ENCODE measurements at regions not wholly inside any gene's neighbourhood (a gene's known extent, or its start where the extent isn't known, plus 50 kb on each side); places are given as distances from the start of the nearest gene placed in this dataset.

GRCh38 chr16:7218936-7219335 is 113.7 kb upstream of the RBFOX1 start:
- intact Hi-C loops (cut with DNase I; ENCODE audit: low total_unique reads): no loop called here
- no peaks in the 10 kb centered on the region for H3K36me3 ChIP-seq (ENCODE audit: low read depth, missing control alignments)
- H3K9me3 ChIP-seq: no peaks in the 10 kb centered on the region
- no peaks in the 10 kb centered on the region for H3K27me3 ChIP-seq
- H3K4me1 ChIP-seq: no peaks in the 10 kb centered on the region
- WGBS, 2 donors: 58 to 59% methylated on average over 4 of the region's 4 CpGs
- no peak overlapping the region for H3K27ac ChIP-seq
- DNase-seq: no peak
- TF ChIP-seq POLR2A (IDR thresholded peaks at IDR 0.05) (no peak), CTCF (IDR thresholded peaks at IDR 0.05) (no peak)
- no peak overlapping the region for H3K4me3 ChIP-seq

- no peak for TF ChIP-seq POLR2A (IDR thresholded peaks at IDR 0.05)
- TF ChIP-seq CTCF (IDR thresholded peaks at IDR 0.05): no peak
- 62 to 83% methylated on average over 11 to 14 of the region's 14 CpGs for WGBS, 2 donors
- Histone ChIP-seq H3K4me3 (no peak overlapping the region), H3K27me3 (no peaks in the 10 kb centered on the region), H3K9me3 (no peaks in the 10 kb centered on the region), H3K4me1 (no peaks in the 10 kb centered on the region), H3K36me3 (ENCODE audit: low read depth, missing control alignments) (no peaks in the 10 kb centered on the region), H3K27ac (no peak overlapping the region)
- DNase-seq: no peak
- intact Hi-C loops (cut with DNase I; ENCODE audit: low total_unique reads): no loop called here
Observed at GRCh38 chr16:7217797-7218196, 114.8 kb upstream of the RBFOX1 start.

GRCh38 chr16:7216719-7217118 is 115.9 kb upstream of the RBFOX1 start:
- Histone ChIP-seq H3K36me3 (ENCODE audit: low read depth, missing control alignments) (no peaks in the 10 kb centered on the region), H3K4me3 (no peak overlapping the region), H3K4me1 (no peaks in the 10 kb centered on the region), H3K27me3 (no peaks in the 10 kb centered on the region), H3K9me3 (no peaks in the 10 kb centered on the region), H3K27ac (no peak overlapping the region)
- intact Hi-C loops (cut with DNase I; ENCODE audit: low total_unique reads): no loop called here
- no peak for DNase-seq
- TF ChIP-seq CTCF (IDR thresholded peaks at IDR 0.05): no peak
- no peak for TF ChIP-seq POLR2A (IDR thresholded peaks at IDR 0.05)

- no peak for DNase-seq
- TF ChIP-seq CTCF (IDR thresholded peaks at IDR 0.05): no peak
- TF ChIP-seq POLR2A (IDR thresholded peaks at IDR 0.05): no peak
- Histone ChIP-seq H3K27ac (no peak overlapping the region), H3K4me3 (no peak overlapping the region), H3K9me3 (no peaks in the 10 kb centered on the region), H3K4me1 (no peaks in the 10 kb centered on the region), H3K36me3 (ENCODE audit: low read depth, missing control alignments) (no peaks in the 10 kb centered on the region), H3K27me3 (no peaks in the 10 kb centered on the region)
- intact Hi-C loops (cut with DNase I; ENCODE audit: low total_unique reads): no loop called here
- 77 to 80% methylated on average over 9 of the region's 9 CpGs for WGBS, 2 donors
Observed at GRCh38 chr16:7211781-7212180, 120.9 kb upstream of the RBFOX1 start.

GRCh38 chr16:7209598-7209997 is 123.0 kb upstream of the RBFOX1 start:
- H3K9me3 ChIP-seq: no peaks in the 10 kb centered on the region
- no peak for TF ChIP-seq POLR2A (IDR thresholded peaks at IDR 0.05)
- no peak for TF ChIP-seq CTCF (IDR thresholded peaks at IDR 0.05)
- no peaks in the 10 kb centered on the region for H3K36me3 ChIP-seq (ENCODE audit: low read depth, missing control alignments)
- no peaks in the 10 kb centered on the region for H3K4me1 ChIP-seq
- H3K27me3 ChIP-seq: no peaks in the 10 kb centered on the region
- no peak overlapping the region for H3K27ac ChIP-seq
- intact Hi-C loops (cut with DNase I; ENCODE audit: low total_unique reads): no loop called here
- DNase-seq: no peak
- no peak overlapping the region for H3K4me3 ChIP-seq
- 76 to 91% methylated on average over 3 of the region's 3 CpGs for WGBS, 2 donors
